ENCODE measurements at regions not wholly inside any gene's neighbourhood (a gene's known extent, or its start where the extent isn't known, plus 50 kb on each side); places are given as distances from the start of the nearest gene placed in this dataset.

- WGBS, 2 donors = 64 to 76% methylated on average over 2 of the region's 2 CpGs
- intact Hi-C loops (cut with DNase I; ENCODE audit: low total_unique reads) = no loop called here
- no peak overlapping the region for H3K4me3 ChIP-seq (ENCODE audit: low read depth, poor library complexity, severe bottlenecking)
- TF ChIP-seq POLR2A (IDR thresholded peaks at IDR 0.05) (no peak), CTCF (IDR thresholded peaks at IDR 0.05) (no peak)
- no peak for DNase-seq (ENCODE audit: low spot score in 2 of 2)
These were observed 483.5 kb upstream of the POT1 start for GRCh38 chr7:125412890-125413665.

DNA sequence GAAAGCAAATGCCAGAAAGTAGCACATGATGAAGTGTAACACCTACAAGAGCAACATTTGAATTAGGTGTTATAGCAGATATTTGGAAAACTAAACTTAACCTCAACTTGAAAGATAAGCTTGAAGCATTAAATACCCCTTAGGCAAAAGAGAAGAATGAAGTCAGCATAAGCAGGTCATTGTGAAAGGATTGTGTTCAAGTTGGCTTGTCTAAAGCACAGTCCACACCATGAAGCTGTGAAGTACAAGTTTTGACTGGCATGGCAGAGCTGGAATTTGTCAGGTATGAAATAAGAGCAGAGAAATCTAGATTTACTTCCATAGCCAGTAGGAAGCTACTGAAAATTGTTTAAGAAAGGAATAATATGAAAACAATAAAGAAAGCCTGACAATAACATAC is 480.3 kb upstream of the POT1 start:
- TF ChIP-seq POLR2A (IDR thresholded peaks at IDR 0.05) = no peak
- TF ChIP-seq CTCF (IDR thresholded peaks at IDR 0.05) = no peak
- intact Hi-C loops (cut with DNase I; ENCODE audit: low total_unique reads) = no loop called here
- no peak overlapping the region for H3K4me3 ChIP-seq (ENCODE audit: low read depth, poor library complexity, severe bottlenecking)
- no peak for DNase-seq (ENCODE audit: low spot score in 2 of 2)

- TF ChIP-seq CTCF (IDR thresholded peaks at IDR 0.05) (no peak), POLR2A (IDR thresholded peaks at IDR 0.05) (no peak)
- H3K4me3 ChIP-seq (ENCODE audit: low read depth, poor library complexity, severe bottlenecking) = no peak overlapping the region
- intact Hi-C loops (cut with DNase I; ENCODE audit: low total_unique reads) = no loop called here
- no peak for DNase-seq (ENCODE audit: low spot score in 2 of 2)
- 42 to 47% methylated on average over 1 of the region's 1 CpG for WGBS, 2 donors
These were observed 476.5 kb upstream of the POT1 start for GRCh38 chr7:125406111-125406510.

GRCh38 chr7:125399408-125399807 is 469.8 kb upstream of the POT1 start:
- no peak for DNase-seq (ENCODE audit: low spot score in 2 of 2)
- TF ChIP-seq POLR2A (IDR thresholded peaks at IDR 0.05) = no peak
- no peak for TF ChIP-seq CTCF (IDR thresholded peaks at IDR 0.05)
- no peak overlapping the region for H3K4me3 ChIP-seq (ENCODE audit: low read depth, poor library complexity, severe bottlenecking)
- 79 to 86% methylated on average over 3 of the region's 3 CpGs for WGBS, 2 donors
- intact Hi-C loops (cut with DNase I; ENCODE audit: low total_unique reads) = no loop called here

- TF ChIP-seq POLR2A (IDR thresholded peaks at IDR 0.05) = no peak
- TF ChIP-seq CTCF (IDR thresholded peaks at IDR 0.05) = no peak
- H3K4me3 ChIP-seq (ENCODE audit: low read depth, poor library complexity, severe bottlenecking) = no peak overlapping the region
- 51 to 56% methylated on average over 4 of the region's 4 CpGs for WGBS, 2 donors
- no peak for DNase-seq (ENCODE audit: low spot score in 2 of 2)
- intact Hi-C loops (cut with DNase I; ENCODE audit: low total_unique reads) = no loop called here
These were observed 467.0 kb upstream of the POT1 start for GRCh38 chr7:125396466-125397151.
